Activated CD8-positive, alpha-beta T cell treated with anti-CD3 and anti-CD28 coated beads for 36 hours (primary cell): ENCODE measurements at regions not wholly inside any gene's neighbourhood (a gene's known extent, or its start where the extent isn't known, plus 50 kb on each side); places are given as distances from the start of the nearest gene placed in this dataset.
"Not testable (repeated sequence)": the region's sequence is repeated elsewhere in the genome, so short reads cannot be mapped to it uniquely, and the experiment has no call there.

Experiments used
- ATAC-seq: fragments of 200-7000 bp; cut with Tn5 transposase; one replicate; pipeline ENCODE4 v1.10.0; 2021; ENCODE audit warnings: mild to moderate bottlenecking, moderate library complexity
- CTCF ChIA-PET: fragments of 350-600 bp; sonication (Branson Sonifier 250); formaldehyde crosslinking; loops from one replicate; lab custom pipeline; 2021; ENCODE audit warnings: antibody characterized with exemption; lab: Charles Lee
- POLR2A ChIA-PET: fragments of 350-600 bp; sonication (Branson Sonifier 250); formaldehyde crosslinking; loops from one replicate; lab custom pipeline; 2021; ENCODE audit warnings: antibody characterized with exemption; lab: Charles Lee
- DNase-seq: peaks from one replicate; pipeline ENCODE4 v3.0.0-alpha.2; 2020
- H3K27ac Mint-ChIP-seq: one replicate; pipeline ENCODE4 v1.8.0; 2021; ENCODE audit warnings: mild to moderate bottlenecking, mixed read lengths
- H3K27me3 Mint-ChIP-seq: one replicate; pipeline ENCODE4 v1.8.0; 2021; ENCODE audit warnings: mixed read lengths
- H3K36me3 Mint-ChIP-seq: one replicate; pipeline ENCODE4 v1.8.0; 2021; ENCODE audit warnings: low read depth, mixed read lengths
- H3K4me1 Mint-ChIP-seq: one replicate; pipeline ENCODE4 v1.8.0; 2021; ENCODE audit warnings: low read depth, mixed read lengths
- H3K4me3 Mint-ChIP-seq: one replicate; pipeline ENCODE4 v1.8.0; 2021; ENCODE audit warnings: mild to moderate bottlenecking, moderate library complexity, mixed read lengths
- H3K9me3 Mint-ChIP-seq: one replicate; pipeline ENCODE4 v1.8.0; 2021; ENCODE audit warnings: mixed read lengths
- CTCF ChIP-seq: fragments of 200-600 bp; IDR thresholded peaks from one replicate; pipeline ENCODE4 v1.8.0; 2022; ENCODE audit warnings: antibody characterized with exemption, mild to moderate bottlenecking
- intact Hi-C: fragments of 100-400 bp; cut with micrococcal nuclease; formaldehyde crosslinking; loops from one replicate; pipeline ENCODE4 v1.10.0; 2022

GRCh38 chr3:124362455-124362854 lies 367.8 kb upstream of the UMPS start:
- Mint-ChIP-seq H3K4me1 (no peaks in the 10 kb centered on the region), H3K36me3 (no peaks in the 10 kb centered on the region), H3K4me3 (no peak overlapping the region), H3K27ac (no peak overlapping the region), H3K27me3 (peaks cover 2% of the 10 kb centered on the region), H3K9me3 (no peaks in the 10 kb centered on the region)
- ATAC-seq (no peak), DNase-seq (no peak)
- POLR2A ChIA-PET: no interaction called here
- TF ChIP-seq CTCF: no peak
- CTCF ChIA-PET: interaction anchor here (1.5 kb wide), 1 partner anchor 11 kb away, joined by 4 read pairs; no protein-coding TSS in a partner anchor
- intact Hi-C loops: no loop called here

GRCh38 chr3:124363476-124363875 lies 366.8 kb upstream of the UMPS start:
- POLR2A ChIA-PET: no interaction called here
- DNase-seq: no peak

GRCh38 chr3:124364317-124365020 lies 365.8 kb upstream of the UMPS start:
- POLR2A ChIA-PET: no interaction called here
- no peak for ATAC-seq
- H3K4me3 Mint-ChIP-seq: no peak overlapping the region

More at GRCh38 chr3:124363476-124363875, 366.8 kb upstream of the UMPS start:
- CTCF ChIA-PET: interaction anchor here (1.5 kb wide), 1 partner anchor 12 kb away, joined by 4 read pairs; no protein-coding TSS in a partner anchor
- no peak for ATAC-seq
- no peaks in the 10 kb centered on the region for H3K4me1 Mint-ChIP-seq
- peaks cover 2% of the 10 kb centered on the region for H3K27me3 Mint-ChIP-seq
- no peak overlapping the region for H3K27ac Mint-ChIP-seq
- no peak for TF ChIP-seq CTCF
- intact Hi-C loops: no loop called here
- H3K4me3 Mint-ChIP-seq: no peak overlapping the region
- H3K9me3 Mint-ChIP-seq: no peaks in the 10 kb centered on the region
- no peaks in the 10 kb centered on the region for H3K36me3 Mint-ChIP-seq

GRCh38 chr3:124366655-124367054 lies 363.6 kb upstream of the UMPS start:
- H3K4me3 Mint-ChIP-seq, intact Hi-C loops, ATAC-seq, H3K9me3 Mint-ChIP-seq, DNase-seq, H3K36me3 Mint-ChIP-seq, H3K27me3 Mint-ChIP-seq, POLR2A ChIA-PET, H3K4me1 Mint-ChIP-seq, CTCF ChIA-PET, H3K27ac Mint-ChIP-seq: not testable (repeated sequence)

More at GRCh38 chr3:124364317-124365020, 365.8 kb upstream of the UMPS start:
- no peak for DNase-seq
- Mint-ChIP-seq H3K9me3 (no peaks in the 10 kb centered on the region), H3K36me3 (no peaks in the 10 kb centered on the region), H3K4me1 (no peaks in the 10 kb centered on the region), H3K27me3 (peaks cover 2% of the 10 kb centered on the region), H3K27ac (no peak overlapping the region)
- TF ChIP-seq CTCF: no peak
- CTCF ChIA-PET: interaction anchor here (1.5 kb wide), 1 partner anchor 13 kb away, joined by 4 read pairs; no protein-coding TSS in a partner anchor
- intact Hi-C loops: no loop called here

- Mint-ChIP-seq H3K4me1 (no peaks in the 10 kb centered on the region), H3K36me3 (no peaks in the 10 kb centered on the region), H3K9me3 (peaks cover 2% of the 10 kb centered on the region), H3K27me3 (peaks cover 6% of the 10 kb centered on the region), H3K27ac (no peak overlapping the region), H3K4me3 (no peak overlapping the region)
- DNase-seq: no peak
- ChIA-PET CTCF (no interaction called here), POLR2A (no interaction called here)
- no peak for ATAC-seq
- intact Hi-C loops: no loop called here
- TF ChIP-seq CTCF: no peak
Observed at GRCh38 chr3:124372775-124373174, 357.5 kb upstream of the UMPS start.
